Loucy (cell line): ENCODE measurements at regions not wholly inside any gene's neighbourhood (a gene's known extent, or its start where the extent isn't known, plus 50 kb on each side); places are given as distances from the start of the nearest gene placed in this dataset.

ENCODE experiments used
- H2AFZ ChIP-seq: fragments of 200-600 bp; sonication (generic); 2 replicates; pipeline ENCODE4 v1.6.0; 2016; ENCODE audit warnings: antibody characterized with exemption, mild to moderate bottlenecking, low read length, moderate library complexity
- H3F3A ChIP-seq: fragments of 200-600 bp; 2 replicates; pipeline ENCODE4 v1.6.0; 2016; ENCODE audit warnings: antibody characterized with exemption, low read depth, mild to moderate bottlenecking
- H3K27me3 ChIP-seq: fragments of 200-600 bp; sonication (generic); 2 replicates; pipeline ENCODE4 v1.6.1; 2014; ENCODE audit warnings: low read length, mild to moderate bottlenecking; ENCODE audit not compliant: insufficient read depth, poor library complexity, severe bottlenecking
- H3K36me3 ChIP-seq: fragments of 200-600 bp; sonication (generic); 2 replicates; pipeline ENCODE4 v1.6.1; 2016; ENCODE audit warnings: low read length; ENCODE audit not compliant: insufficient read depth
- H3K4me1 ChIP-seq: fragments of 200-600 bp; sonication (generic); 2 replicates; pipeline ENCODE4 v1.5.1; 2014; ENCODE audit warnings: low read length, mild to moderate bottlenecking; ENCODE audit not compliant: insufficient read depth, poor library complexity, severe bottlenecking
- H3K4me2 ChIP-seq: fragments of 200-600 bp; sonication (generic); 2 replicates; pipeline ENCODE4 v1.6.0; 2014; ENCODE audit warnings: antibody characterized with exemption, low read length, low read depth, mild to moderate bottlenecking; ENCODE audit not compliant: poor library complexity, severe bottlenecking
- H3K4me3 ChIP-seq: fragments of 200-600 bp; sonication (generic); 2 replicates; pipeline ENCODE4 v1.5.1; 2014; ENCODE audit warnings: low read length, mild to moderate bottlenecking, mixed read lengths; ENCODE audit not compliant: poor library complexity, severe bottlenecking
- H3K79me2 ChIP-seq: fragments of 200-600 bp; sonication (generic); 2 replicates; pipeline ENCODE4 v1.6.1; 2014; ENCODE audit warnings: low read length; ENCODE audit not compliant: insufficient read depth
- H3K9ac ChIP-seq: fragments of 200-600 bp; sonication (generic); 2 replicates; pipeline ENCODE4 v1.6.0; 2014; ENCODE audit warnings: mild to moderate bottlenecking, low read depth, low read length, moderate library complexity; ENCODE audit not compliant: poor library complexity, severe bottlenecking
- H3K9me2 ChIP-seq: fragments of 200-600 bp; sonication (generic); replicated peaks from 2 replicates; pipeline ENCODE4 v1.6.1; 2016; ENCODE audit warnings: low read depth, low read length, mixed read lengths
- H3K9me3 ChIP-seq: fragments of 200-600 bp; sonication (generic); 2 replicates; pipeline ENCODE4 v1.6.1; 2014; ENCODE audit warnings: mild to moderate bottlenecking, antibody characterized with exemption, low read length, low read depth; ENCODE audit not compliant: insufficient read depth
- H4K20me1 ChIP-seq: fragments of 200-600 bp; sonication (generic); 2 replicates; pipeline ENCODE4 v1.6.0; 2014; ENCODE audit warnings: antibody characterized with exemption, low read length, mild to moderate bottlenecking; ENCODE audit not compliant: insufficient read depth, poor library complexity, severe bottlenecking
- CTCF ChIP-seq: fragments of 200-600 bp; sonication (generic); conservative IDR thresholded peaks from 2 replicates; pipeline ENCODE4 v1.5.1; 2014; ENCODE audit warnings: mild to moderate bottlenecking, antibody characterized with exemption, low read length
- EZH2phosphoT487 ChIP-seq: fragments of 200-600 bp; IDR thresholded peaks from 2 replicates; pipeline ENCODE4 v1.6.1; 2018; ENCODE audit warnings: antibody characterized with exemption, mild to moderate bottlenecking, moderate library complexity, borderline replicate concordance

- Histone ChIP-seq H4K20me1 (no peaks in the 10 kb centered on the region), H3K36me3 (no peaks in the 10 kb centered on the region), H3K9me3 (no peaks in the 10 kb centered on the region), H3K79me2 (no peaks in the 10 kb centered on the region), H3F3A (no peaks in the 10 kb centered on the region), H3K4me1 (no peaks in the 10 kb centered on the region), H3K9ac (no peak overlapping the region), H3K27me3 (no peaks in the 10 kb centered on the region), H3K4me2 (no peak overlapping the region), H3K4me3 (no peak overlapping the region), H3K9me2 (no peaks in the 10 kb centered on the region), H2AFZ (no peak overlapping the region)
- TF ChIP-seq CTCF (no peak), EZH2phosphoT487 (no peak)
These were observed 274.6 kb downstream of the NKX6-1 start for GRCh38 chr4:84224522-84224921.

- no peaks in the 10 kb centered on the region for H3F3A ChIP-seq
- H3K9me2 ChIP-seq = no peaks in the 10 kb centered on the region
- no peak overlapping the region for H3K4me2 ChIP-seq
- H3K4me3 ChIP-seq = no peak overlapping the region
- H3K9ac ChIP-seq = no peak overlapping the region
- no peaks in the 10 kb centered on the region for H3K36me3 ChIP-seq
- H3K4me1 ChIP-seq = no peaks in the 10 kb centered on the region
- TF ChIP-seq CTCF = no peak
- TF ChIP-seq EZH2phosphoT487 = no peak
- H3K27me3 ChIP-seq = no peaks in the 10 kb centered on the region
- no peak overlapping the region for H2AFZ ChIP-seq
- H4K20me1 ChIP-seq = no peaks in the 10 kb centered on the region
- no peaks in the 10 kb centered on the region for H3K9me3 ChIP-seq
- no peaks in the 10 kb centered on the region for H3K79me2 ChIP-seq
These were observed 277.4 kb downstream of the NKX6-1 start for GRCh38 chr4:84221704-84222103.

GRCh38 chr4:84220990-84221389 is 278.1 kb downstream of the NKX6-1 start:
- Histone ChIP-seq H3K9me3 (no peaks in the 10 kb centered on the region), H3K9ac (no peak overlapping the region), H3K4me2 (no peak overlapping the region), H3K79me2 (no peaks in the 10 kb centered on the region), H3K9me2 (no peaks in the 10 kb centered on the region), H4K20me1 (no peaks in the 10 kb centered on the region), H3K27me3 (no peaks in the 10 kb centered on the region), H3K36me3 (no peaks in the 10 kb centered on the region), H2AFZ (no peak overlapping the region), H3K4me1 (no peaks in the 10 kb centered on the region), H3F3A (no peaks in the 10 kb centered on the region), H3K4me3 (no peak overlapping the region)
- no peak for TF ChIP-seq CTCF
- TF ChIP-seq EZH2phosphoT487 = no peak
